GM12878 (cell line): ENCODE measurements at regions not wholly inside any gene's neighbourhood (a gene's known extent, or its start where the extent isn't known, plus 50 kb on each side); places are given as distances from the start of the nearest gene placed in this dataset.

Source experiments
- ATAC-seq: fragments of 200-7000 bp; cut with Tn5 transposase; 3 replicates; pipeline ENCODE4 v1.9.1; 2020; ENCODE audit warnings: mild to moderate bottlenecking, moderate library complexity
- BruUV-seq: library from RNA; stranded (reverse); fragments of 400-500 nt; replicated peaks from 2 replicates; lab custom pipeline; 2021; lab: Mats Ljungman, UMichigan
- CTCF ChIA-PET: fragments of 300-600 bp; sonication (Branson Sonifier 250); formaldehyde crosslinking; extraction: SDS; loops from one replicate; lab custom pipeline; 2021; ENCODE audit warnings: inconsistent platforms; lab: Yijun Ruan, JAX
- POLR2A ChIA-PET: fragments of 350-600 bp; formaldehyde crosslinking; extraction: SDS; loops from one replicate; lab custom pipeline; 2021; ENCODE audit warnings: inconsistent platforms; lab: Charles Lee
- RAD21 ChIA-PET: fragments of 300-600 bp; sonication (Branson Sonifier 250); formaldehyde crosslinking; loops from one replicate; lab custom pipeline; 2023; ENCODE audit warnings: antibody characterized with exemption; ENCODE audit not compliant: unreplicated experiment; lab: Charles Lee
- SMC1A ChIA-PET: fragments of 300-600 bp; sonication (Branson Sonifier 250); formaldehyde crosslinking; loops from one replicate; lab custom pipeline; 2023; ENCODE audit not compliant: unreplicated experiment, uncharacterized antibody; lab: Charles Lee
- DNase-seq: peaks from one replicate; pipeline ENCODE4 v3.0.0-alpha.2; 2011; ENCODE audit warnings: low read depth, low spot score
- FAIRE-seq: peaks from 3 replicates; lab custom pipeline; 2011; peaks lifted over from hg19 to GRCh38; lab: Jason Lieb, UNC
- H2AFZ ChIP-seq: 2 replicates; pipeline ENCODE4 v1.6.0; 2011; ENCODE audit warnings: low read depth, low read length, control low read depth; ENCODE audit not compliant: control insufficient read depth
- H3K27ac ChIP-seq: 2 replicates; pipeline ENCODE4 v1.5.1; 2011; ENCODE audit warnings: control low read depth; ENCODE audit not compliant: control insufficient read depth, insufficient read depth
- H3K27me3 ChIP-seq, 2 experiments: replicated peaks in 1 of 2; 2 replicates each; pipeline versions ENCODE4 v1.6.0 to v1.6.1; 2011; ENCODE audit warnings: low read length in 1 of 2; ENCODE audit not compliant: control insufficient read depth in 2 of 2, insufficient read depth in 2 of 2
- H3K36me3 ChIP-seq, 2 experiments: 2 replicates each; pipeline ENCODE4 v1.5.1; 2011; ENCODE audit warnings: low read length in 1 of 2; ENCODE audit not compliant: control insufficient read depth in 2 of 2, insufficient read depth in 2 of 2
- H3K4me1 ChIP-seq: 2 replicates; pipeline ENCODE4 v1.6.1; 2011; ENCODE audit warnings: mild to moderate bottlenecking, low read length, moderate library complexity, mixed read lengths; ENCODE audit not compliant: control insufficient read depth, insufficient read depth
- H3K4me2 ChIP-seq: 2 replicates; pipeline ENCODE4 v1.6.0; 2011; ENCODE audit warnings: control low read depth; ENCODE audit not compliant: control insufficient read depth, insufficient read depth
- H3K4me3 ChIP-seq: fragments of 200-600 bp; sonication (generic); 2 replicates; pipeline ENCODE4 v1.5.1; 2016
- H3K79me2 ChIP-seq: 2 replicates; pipeline ENCODE4 v1.6.0; 2011; ENCODE audit warnings: low read length; ENCODE audit not compliant: control insufficient read depth, insufficient read depth
- H3K9ac ChIP-seq: 2 replicates; pipeline ENCODE4 v1.8.0; 2011; ENCODE audit warnings: low read length, control low read depth, mixed read lengths; ENCODE audit not compliant: control insufficient read depth, insufficient read depth
- H3K9me3 ChIP-seq: replicated peaks from 3 replicates; pipeline ENCODE4 v1.5.1; 2011; ENCODE audit warnings: mild to moderate bottlenecking, low read length; ENCODE audit not compliant: control insufficient read depth, insufficient read depth
- H4K20me1 ChIP-seq: 2 replicates; pipeline ENCODE4 v1.6.0; 2011; ENCODE audit not compliant: control insufficient read depth, insufficient read depth
- HDAC2 ChIP-seq: fragments of 200-600 bp; sonication (generic); IDR thresholded peaks from 2 replicates; pipeline ENCODE4 v1.6.1; 2017
- HDAC6 ChIP-seq: fragments of 200-600 bp; sonication (generic); IDR thresholded peaks from one replicate; pipeline ENCODE4 v1.8.0; 2017; ENCODE audit warnings: antibody characterized with exemption; ENCODE audit not compliant: unreplicated experiment
- IRF5 ChIP-seq: fragments of 450-650 bp; IDR thresholded peaks from 2 replicates; pipeline ENCODE4 v1.6.1; 2017; ENCODE audit warnings: borderline replicate concordance
- JUND ChIP-seq: IDR thresholded peaks from 2 replicates; pipeline ENCODE4 v1.6.1; 2012; ENCODE audit warnings: low read depth, mild to moderate bottlenecking, low read length, improper control_type of control experiment, moderate library complexity
- LARP7 ChIP-seq: fragments of 450-650 bp; IDR thresholded peaks from 2 replicates; pipeline ENCODE4 v1.6.1; 2017; ENCODE audit warnings: mild to moderate bottlenecking
- SMAD1 ChIP-seq: fragments of 450-650 bp; IDR thresholded peaks from 2 replicates; pipeline ENCODE4 v1.6.1; 2018; ENCODE audit warnings: mild to moderate bottlenecking, low read depth; ENCODE audit not compliant: partially characterized antibody
- USF2 ChIP-seq: IDR thresholded peaks from 2 replicates; pipeline ENCODE4 v1.6.1; 2011; ENCODE audit warnings: low read depth, low read length, improper control_type of control experiment, borderline replicate concordance
- WGBS: methylation state at CpG from one replicate; pipeline ENCODE4 v1.1.6; 2016; ENCODE audit warnings: low lambda C conversion rate; ENCODE audit not compliant: insufficient replicate concordance, insufficient coverage; ENCODE audit errors: missing lambda C conversion rate; 5-methylcytosine and 5-hydroxymethylcytosine counted together
- in situ Hi-C: fragments of 300-500 bp; cut with MboI; formaldehyde crosslinking; loops from 9 replicates; pipeline ENCODE4 v1.14.3; 2018; ENCODE audit warnings: mixed read lengths
- intact Hi-C: fragments of 100-400 bp; cut with micrococcal nuclease; formaldehyde crosslinking; loops from one replicate; pipeline ENCODE4 v1.14.2; 2022; ENCODE audit not compliant: unreplicated experiment

- TF ChIP-seq HDAC6 (no peak), JUND (no peak), SMAD1 (no peak), USF2 (no peak)
Measured at GRCh38 chr2:37781028-37781427, 109.6 kb upstream of the CDC42EP3 start (continued).

DNA sequence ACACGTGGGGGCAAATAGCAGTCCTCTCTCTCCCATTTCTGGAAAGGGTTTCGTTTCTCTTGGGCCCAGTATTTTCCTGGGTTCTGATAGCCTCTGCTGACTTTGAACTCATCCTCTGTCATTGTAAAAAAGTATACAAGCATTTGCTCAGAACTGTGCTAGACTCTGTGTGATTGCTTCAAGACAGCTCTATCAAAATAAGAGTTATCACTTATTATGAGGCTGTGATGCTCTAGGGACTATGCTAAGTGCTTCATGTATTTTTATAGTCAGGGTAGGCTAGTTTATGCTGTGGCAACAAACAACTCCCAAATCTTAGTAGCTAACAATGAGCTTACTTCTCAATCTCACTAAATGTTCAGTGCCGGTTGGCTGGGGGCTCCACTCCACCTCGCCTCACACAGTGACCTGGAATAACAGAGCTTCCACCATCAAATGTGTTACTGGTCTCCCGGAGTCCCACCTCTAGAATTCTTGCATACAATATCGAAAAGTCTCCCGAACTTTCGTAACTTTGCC lies 110.8 kb upstream of the CDC42EP3 start:
- Histone ChIP-seq H3K9ac (no peak overlapping the region), H3K4me2 (no peak overlapping the region), H3K79me2 (no peaks in the 10 kb centered on the region), H2AFZ (no peak overlapping the region), H3K27me3 (no peaks in the 10 kb centered on the region), H3K9me3 (no peaks in the 10 kb centered on the region; the same call in 2 of the 3 replicates)
- 50% methylated on average over 8 of the region's 8 CpGs for WGBS
- ATAC-seq: no peak
- FAIRE-seq: no peak
- TF ChIP-seq HDAC2 (no peak), LARP7 (no peak), IRF5 (no peak)
- TF ChIP-seq, all 136 proteins: peak for 0
- H3K4me3 ChIP-seq: no peak overlapping the region
- H3K36me3 ChIP-seq: no peaks in the 10 kb centered on the region
- BruUV-seq: no TSS peak
- ChIA-PET SMC1A (interaction anchor here (0.6 to 0.9 kb wide), 2 partner anchors 13 to 326 kb away, joined by 3 read pairs; no protein-coding TSS in a partner anchor), RAD21 (interaction anchor here (0.9 to 1.6 kb wide), 2 partner anchors 18 to 95 kb away, joined by 3 to 7 read pairs; no protein-coding TSS in a partner anchor), POLR2A (interaction anchor here (0.6 kb wide), 1 partner anchor 942 kb away, joined by 4 read pairs; no protein-coding TSS in a partner anchor), CTCF (interaction anchor here (2.6 kb wide), 1 partner anchor 95 kb away, joined by 11 read pairs; no protein-coding TSS in a partner anchor)
- in situ Hi-C loops (no loop called here), intact Hi-C loops (no loop called here)
- no peaks in the 10 kb centered on the region for H3K4me1 ChIP-seq
- no peaks in the 10 kb centered on the region for H4K20me1 ChIP-seq
- no peak overlapping the region for H3K27ac ChIP-seq
- no peak for DNase-seq
